ENCODE measurements at regions not wholly inside any gene's neighbourhood (a gene's known extent, or its start where the extent isn't known, plus 50 kb on each side); places are given as distances from the start of the nearest gene placed in this dataset.

DNA sequence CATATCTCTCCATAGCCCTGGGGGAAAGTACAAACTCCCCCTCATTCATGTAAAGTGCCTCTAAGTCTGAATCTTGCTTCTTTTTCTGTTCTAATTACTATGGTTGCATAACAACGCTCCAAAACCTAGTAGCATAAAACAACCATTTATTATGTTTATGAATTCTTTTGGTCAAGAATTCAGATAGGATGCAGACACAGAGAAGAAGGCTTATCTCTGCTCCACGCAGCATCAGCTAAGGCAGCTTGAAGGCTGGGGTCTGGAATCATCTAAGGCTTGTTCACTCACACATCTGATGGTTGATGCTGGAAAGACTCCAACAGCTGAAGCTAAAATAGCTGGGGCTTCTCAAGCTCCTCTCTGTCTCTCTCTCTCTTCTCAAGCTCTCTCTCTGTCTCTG lies 564.5 kb downstream of the ZNF674 start:
- DNase-seq (ENCODE audit: low spot score): no peak
- Histone ChIP-seq H3K36me3 (ENCODE audit: low read depth) (no peaks in the 10 kb centered on the region), H3K27me3 (ENCODE audit: insufficient read depth, poor library complexity, severe bottlenecking) (no peaks in the 10 kb centered on the region), H3K27ac (ENCODE audit: poor library complexity, severe bottlenecking) (no peak overlapping the region), H3K9me3 (ENCODE audit: severe bottlenecking) (no peaks in the 10 kb centered on the region), H3K4me1 (ENCODE audit: insufficient read depth, poor library complexity, severe bottlenecking) (no peaks in the 10 kb centered on the region), H3K4me3 (ENCODE audit: severe bottlenecking) (no peak overlapping the region)
- ATAC-seq (ENCODE audit: low read depth): no peak
- TF ChIP-seq, protein P1, sequence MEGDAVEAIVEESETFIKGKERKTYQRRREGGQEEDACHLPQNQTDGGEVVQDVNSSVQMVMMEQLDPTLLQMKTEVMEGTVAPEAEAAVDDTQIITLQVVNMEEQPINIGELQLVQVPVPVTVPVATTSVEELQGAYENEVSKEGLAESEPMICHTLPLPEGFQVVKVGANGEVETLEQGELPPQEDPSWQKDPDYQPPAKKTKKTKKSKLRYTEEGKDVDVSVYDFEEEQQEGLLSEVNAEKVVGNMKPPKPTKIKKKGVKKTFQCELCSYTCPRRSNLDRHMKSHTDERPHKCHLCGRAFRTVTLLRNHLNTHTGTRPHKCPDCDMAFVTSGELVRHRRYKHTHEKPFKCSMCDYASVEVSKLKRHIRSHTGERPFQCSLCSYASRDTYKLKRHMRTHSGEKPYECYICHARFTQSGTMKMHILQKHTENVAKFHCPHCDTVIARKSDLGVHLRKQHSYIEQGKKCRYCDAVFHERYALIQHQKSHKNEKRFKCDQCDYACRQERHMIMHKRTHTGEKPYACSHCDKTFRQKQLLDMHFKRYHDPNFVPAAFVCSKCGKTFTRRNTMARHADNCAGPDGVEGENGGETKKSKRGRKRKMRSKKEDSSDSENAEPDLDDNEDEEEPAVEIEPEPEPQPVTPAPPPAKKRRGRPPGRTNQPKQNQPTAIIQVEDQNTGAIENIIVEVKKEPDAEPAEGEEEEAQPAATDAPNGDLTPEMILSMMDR (IDR thresholded peaks at IDR 0.05; ENCODE audit: poor library complexity, severe bottlenecking): no peak

GRCh38 chrX:45975633-45976032 lies 569.6 kb downstream of the ZNF674 start:
- Histone ChIP-seq H3K9me3 (ENCODE audit: severe bottlenecking) (no peaks in the 10 kb centered on the region), H3K36me3 (ENCODE audit: low read depth) (no peaks in the 10 kb centered on the region), H3K27ac (ENCODE audit: poor library complexity, severe bottlenecking) (no peak overlapping the region), H3K27me3 (ENCODE audit: insufficient read depth, poor library complexity, severe bottlenecking) (no peaks in the 10 kb centered on the region), H3K4me1 (ENCODE audit: insufficient read depth, poor library complexity, severe bottlenecking) (no peaks in the 10 kb centered on the region), H3K4me3 (ENCODE audit: severe bottlenecking) (no peak overlapping the region)
- ATAC-seq (ENCODE audit: low read depth): no peak
- DNase-seq (ENCODE audit: low spot score): no peak
- TF ChIP-seq, protein P1 (IDR thresholded peaks at IDR 0.05; ENCODE audit: poor library complexity, severe bottlenecking): no peak

DNA sequence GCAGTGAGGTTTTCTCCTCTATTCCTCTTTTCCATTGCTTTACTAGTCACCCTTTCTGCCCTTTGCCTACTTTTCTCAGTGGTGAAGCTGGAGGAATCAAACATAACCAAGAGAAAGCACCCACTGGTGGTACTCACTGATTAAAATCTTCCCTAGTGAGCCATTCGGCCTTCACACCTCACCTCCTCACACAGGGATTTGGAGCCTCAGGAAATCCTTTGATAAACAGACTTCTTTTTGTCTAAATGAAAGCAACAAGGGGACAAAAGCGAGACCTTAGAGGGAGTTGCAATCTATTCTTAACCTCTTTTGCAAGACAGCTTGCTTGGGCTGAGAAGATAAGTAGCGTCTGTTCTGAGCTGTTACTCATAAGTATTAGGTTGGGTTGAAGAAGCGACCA lies 572.6 kb downstream of the ZNF674 start:
- H3K9me3 ChIP-seq (ENCODE audit: severe bottlenecking): no peaks in the 10 kb centered on the region
- no peak overlapping the region for H3K4me3 ChIP-seq (ENCODE audit: severe bottlenecking)
- H3K36me3 ChIP-seq (ENCODE audit: low read depth): no peaks in the 10 kb centered on the region
- H3K27ac ChIP-seq (ENCODE audit: poor library complexity, severe bottlenecking): no peak overlapping the region
- H3K27me3 ChIP-seq (ENCODE audit: insufficient read depth, poor library complexity, severe bottlenecking): no peaks in the 10 kb centered on the region
- ATAC-seq (ENCODE audit: low read depth) (no peak), DNase-seq (ENCODE audit: low spot score) (no peak)
- TF ChIP-seq, protein P1 (IDR thresholded peaks at IDR 0.05; ENCODE audit: poor library complexity, severe bottlenecking): no peak
- H3K4me1 ChIP-seq (ENCODE audit: insufficient read depth, poor library complexity, severe bottlenecking): no peaks in the 10 kb centered on the region

DNA sequence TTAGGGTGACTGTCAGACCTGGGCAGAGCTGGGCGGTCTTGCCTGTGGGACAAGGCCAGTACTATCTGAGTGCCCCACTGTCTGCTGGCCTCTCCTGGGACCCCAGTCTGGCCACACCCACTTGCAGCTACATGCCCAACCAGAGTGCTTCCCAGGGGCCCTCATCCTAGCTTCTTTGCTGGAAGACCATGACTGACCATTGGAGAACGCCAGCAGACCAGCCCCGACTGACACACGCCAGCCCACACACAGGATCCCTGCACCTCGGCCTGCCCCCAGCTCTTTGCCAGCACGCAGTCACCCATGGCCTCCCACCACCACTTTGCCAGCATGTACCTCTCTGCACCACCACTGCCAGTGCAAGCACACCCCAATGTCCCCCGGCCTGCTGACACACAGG lies 585.7 kb downstream of the ZNF674 start:
- Histone ChIP-seq H3K36me3 (ENCODE audit: low read depth) (no peaks in the 10 kb centered on the region), H3K9me3 (ENCODE audit: severe bottlenecking) (no peaks in the 10 kb centered on the region), H3K27me3 (ENCODE audit: insufficient read depth, poor library complexity, severe bottlenecking) (no peaks in the 10 kb centered on the region), H3K27ac (ENCODE audit: poor library complexity, severe bottlenecking) (no peak overlapping the region), H3K4me3 (ENCODE audit: severe bottlenecking) (no peak overlapping the region), H3K4me1 (ENCODE audit: insufficient read depth, poor library complexity, severe bottlenecking) (no peaks in the 10 kb centered on the region)
- TF ChIP-seq, protein P1 (IDR thresholded peaks at IDR 0.05; ENCODE audit: poor library complexity, severe bottlenecking): no peak
- DNase-seq (ENCODE audit: low spot score) (no peak), ATAC-seq (ENCODE audit: low read depth) (no peak)

DNA sequence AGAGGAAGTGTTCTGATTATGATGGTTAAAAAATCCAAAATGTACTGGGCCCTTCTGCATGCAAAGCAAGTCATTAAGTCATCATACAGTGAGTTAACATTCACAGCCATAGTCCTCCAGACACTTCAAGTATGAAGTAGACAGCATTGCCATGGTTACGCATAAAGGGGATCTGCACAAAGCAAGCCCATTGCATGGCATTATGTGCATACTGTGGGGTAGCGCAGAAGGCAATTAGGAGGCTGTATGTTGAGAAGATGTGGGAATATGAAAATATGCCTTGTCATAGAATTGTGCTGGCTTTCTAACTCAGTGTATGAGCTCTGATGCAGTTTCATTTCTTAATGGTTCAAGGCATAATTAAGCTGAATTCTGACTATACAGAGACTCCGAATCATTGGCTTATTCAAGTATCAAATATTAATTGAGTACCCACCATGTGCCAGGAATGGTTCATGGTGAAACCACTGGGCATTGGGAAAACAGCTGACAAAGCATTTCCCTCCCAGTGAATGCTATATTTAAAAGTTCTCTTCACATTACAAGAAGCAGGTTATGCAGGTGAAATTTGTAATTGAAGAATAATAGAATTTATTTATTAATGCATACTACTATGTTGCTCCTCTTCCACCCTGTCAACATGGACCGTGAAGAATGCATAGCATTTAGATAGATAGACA lies 588.9 kb downstream of the ZNF674 start:
- no peaks in the 10 kb centered on the region for H3K4me1 ChIP-seq (ENCODE audit: insufficient read depth, poor library complexity, severe bottlenecking)
- TF ChIP-seq, protein P1 (IDR thresholded peaks at IDR 0.05; ENCODE audit: poor library complexity, severe bottlenecking): no peak
- no peak overlapping the region for H3K27ac ChIP-seq (ENCODE audit: poor library complexity, severe bottlenecking)
- H3K4me3 ChIP-seq (ENCODE audit: severe bottlenecking): no peak overlapping the region
- no peaks in the 10 kb centered on the region for H3K27me3 ChIP-seq (ENCODE audit: insufficient read depth, poor library complexity, severe bottlenecking)
- DNase-seq (ENCODE audit: low spot score): no peak
- no peaks in the 10 kb centered on the region for H3K36me3 ChIP-seq (ENCODE audit: low read depth)
- H3K9me3 ChIP-seq (ENCODE audit: severe bottlenecking): no peaks in the 10 kb centered on the region
- ATAC-seq (ENCODE audit: low read depth): no peak

Measured in RWPE2 (cell line).